DND-41 (cell line): ENCODE measurements at regions not wholly inside any gene's neighbourhood (a gene's known extent, or its start where the extent isn't known, plus 50 kb on each side); places are given as distances from the start of the nearest gene placed in this dataset.

Source experiments
- CTCF ChIP-seq: IDR thresholded peaks from 2 replicates; pipeline ENCODE4 v1.5.1; 2012; ENCODE audit warnings: borderline replicate concordance, low read length, moderate library complexity, mild to moderate bottlenecking; ENCODE audit not compliant: poor library complexity, severe bottlenecking; ENCODE audit errors: extremely low read depth
- EZH2 ChIP-seq: IDR thresholded peaks from 3 replicates; pipeline ENCODE4 v1.6.1; 2012; ENCODE audit warnings: borderline replicate concordance, low read depth, mild to moderate bottlenecking, moderate library complexity, low read length, inconsistent platforms; ENCODE audit not compliant: severe bottlenecking

- no peak for TF ChIP-seq CTCF
- TF ChIP-seq EZH2: no peak
Measured at GRCh38 chr16:55184619-55185018, 139.4 kb upstream of the IRX6 start.
